ENCODE measurements at regions not wholly inside any gene's neighbourhood (a gene's known extent, or its start where the extent isn't known, plus 50 kb on each side); places are given as distances from the start of the nearest gene placed in this dataset.

GRCh38 chr11:110984147-110984546, 261.4 kb upstream of the POU2AF2 start:
- DNase-seq (ENCODE audit: low read depth in 2 of 2) = no peak

GRCh38 chr11:110982214-110982613, 263.3 kb upstream of the POU2AF2 start:
- no peak for DNase-seq (ENCODE audit: low read depth in 2 of 2)

- DNase-seq (ENCODE audit: low read depth in 2 of 2) = no peak
Measured at GRCh38 chr11:110979696-110980095, 265.8 kb upstream of the POU2AF2 start.

GRCh38 chr11:110977661-110978060, 265.4 kb upstream of the ARHGAP20 start:
- DNase-seq (ENCODE audit: low read depth in 2 of 2) = no peak

- no peak for DNase-seq (ENCODE audit: low read depth in 2 of 2)
Measured at GRCh38 chr11:110974731-110975130, 262.5 kb upstream of the ARHGAP20 start.

- DNase-seq (ENCODE audit: low read depth in 2 of 2) = no peak
Measured at GRCh38 chr11:110973401-110973980, 261.3 kb upstream of the ARHGAP20 start.

GRCh38 chr11:110972640-110973039, 260.4 kb upstream of the ARHGAP20 start:
- DNase-seq (ENCODE audit: low read depth in 2 of 2) = no peak

- DNase-seq (ENCODE audit: low read depth in 2 of 2) = no peak
Measured at GRCh38 chr11:110972106-110972505, 259.9 kb upstream of the ARHGAP20 start.

- no peak for DNase-seq (ENCODE audit: low read depth in 2 of 2)
Measured at GRCh38 chr11:110971140-110971539, 258.9 kb upstream of the ARHGAP20 start.

GRCh38 chr11:110968348-110969062, 256.3 kb upstream of the ARHGAP20 start:
- DNase-seq (ENCODE audit: low read depth in 2 of 2) = no peak

GRCh38 chr11:110966131-110966530, 253.9 kb upstream of the ARHGAP20 start:
- DNase-seq (ENCODE audit: low read depth in 2 of 2) = no peak

GRCh38 chr11:110962921-110963320, 250.7 kb upstream of the ARHGAP20 start:
- DNase-seq (ENCODE audit: low read depth in 2 of 2) = no peak

GRCh38 chr11:110960167-110960566, 247.9 kb upstream of the ARHGAP20 start:
- no peak for DNase-seq (ENCODE audit: low read depth in 2 of 2)

- no peak for DNase-seq (ENCODE audit: low read depth in 2 of 2)
Measured at GRCh38 chr11:110958216-110958615, 246.0 kb upstream of the ARHGAP20 start.

GRCh38 chr11:110955776-110956175, 243.5 kb upstream of the ARHGAP20 start:
- no peak for DNase-seq (ENCODE audit: low read depth in 2 of 2)

- DNase-seq (ENCODE audit: low read depth in 2 of 2) = no peak
Measured at GRCh38 chr11:110951950-110952503, 239.8 kb upstream of the ARHGAP20 start.

GRCh38 chr11:110951037-110951949, 239.1 kb upstream of the ARHGAP20 start:
- no peak for DNase-seq (ENCODE audit: low read depth in 2 of 2)

GRCh38 chr11:110948112-110948511, 235.9 kb upstream of the ARHGAP20 start:
- DNase-seq (ENCODE audit: low read depth in 2 of 2) = no peak

- no peak for DNase-seq (ENCODE audit: low read depth in 2 of 2)
Measured at GRCh38 chr11:110947096-110947495, 234.9 kb upstream of the ARHGAP20 start.

- no peak for DNase-seq (ENCODE audit: low read depth in 2 of 2)
Measured at GRCh38 chr11:110939471-110939870, 227.2 kb upstream of the ARHGAP20 start.

GRCh38 chr11:110935018-110935640, 222.9 kb upstream of the ARHGAP20 start:
- no peak for DNase-seq (ENCODE audit: low read depth in 2 of 2)

GRCh38 chr11:110929129-110929528, 216.9 kb upstream of the ARHGAP20 start:
- no peak for DNase-seq (ENCODE audit: low read depth in 2 of 2)
